A673 (cell line): ENCODE measurements at regions not wholly inside any gene's neighbourhood (a gene's known extent, or its start where the extent isn't known, plus 50 kb on each side); places are given as distances from the start of the nearest gene placed in this dataset.

Experiments
- BruUV-seq: library from RNA; stranded (reverse); fragments of 400-500 nt; replicated peaks from 2 replicates; lab custom pipeline; 2021; lab: Mats Ljungman, UMichigan
- CTCF ChIA-PET: fragments of 300-600 bp; sonication (Branson Sonifier 250); formaldehyde crosslinking; loops from one replicate; lab custom pipeline; 2022; ENCODE audit warnings: antibody characterized with exemption; lab: Charles Lee
- POLR2A ChIA-PET: fragments of 300-600 bp; sonication (Branson Sonifier 250); formaldehyde crosslinking; loops from one replicate; lab custom pipeline; 2022; ENCODE audit warnings: antibody characterized with exemption; ENCODE audit not compliant: low non-redundant PET; lab: Charles Lee
- DNase-seq: peaks from one replicate; pipeline ENCODE4 v3.0.0-alpha.2; 2015; ENCODE audit warnings: low spot score
- H3K27ac ChIP-seq: fragments of 200-600 bp; sonication (generic); 2 replicates; pipeline ENCODE4 v1.5.1; 2016; ENCODE audit warnings: mixed run types, low read depth, mild to moderate bottlenecking, mixed read lengths, antibody characterized with exemption, low read length; ENCODE audit not compliant: poor library complexity, severe bottlenecking
- H3K27me3 ChIP-seq: fragments of 200-600 bp; sonication (generic); replicated peaks from 2 replicates; pipeline ENCODE4 v1.6.1; 2017; ENCODE audit warnings: mixed run types, low read depth, mild to moderate bottlenecking, mixed read lengths, antibody characterized with exemption, low read length; ENCODE audit not compliant: insufficient read depth, poor library complexity
- H3K36me3 ChIP-seq: fragments of 200-600 bp; sonication (generic); 2 replicates; pipeline ENCODE4 v1.6.1; 2016; ENCODE audit warnings: mixed run types, mild to moderate bottlenecking, mixed read lengths, antibody characterized with exemption, low read length; ENCODE audit not compliant: insufficient read depth, poor library complexity, severe bottlenecking
- H3K4me1 ChIP-seq: fragments of 200-600 bp; sonication (generic); 2 replicates; pipeline ENCODE4 v1.6.1; 2017; ENCODE audit warnings: mixed run types, mild to moderate bottlenecking, mixed read lengths, antibody characterized with exemption, low read length; ENCODE audit not compliant: insufficient read depth, poor library complexity, severe bottlenecking
- H3K4me3 ChIP-seq: fragments of 200-600 bp; sonication (generic); 2 replicates; pipeline ENCODE4 v1.5.1; 2016; ENCODE audit warnings: low read depth, mixed run types, mild to moderate bottlenecking, mixed read lengths, low read length; ENCODE audit not compliant: poor library complexity, severe bottlenecking
- H3K9me3 ChIP-seq: fragments of 200-600 bp; sonication (generic); 2 replicates; pipeline ENCODE4 v1.6.1; 2016; ENCODE audit warnings: mixed run types, low read depth, mild to moderate bottlenecking, mixed read lengths, antibody characterized with exemption, low read length; ENCODE audit not compliant: poor library complexity, severe bottlenecking
- CTCF ChIP-seq: fragments of 300-800, 200-600 bp; sonication (generic); conservative IDR thresholded peaks from 2 replicates; pipeline ENCODE4 v1.5.1; 2017; ENCODE audit warnings: low read depth, mild to moderate bottlenecking, antibody characterized with exemption, low read length, moderate library complexity, mixed read lengths
- EZH2 ChIP-seq: fragments of 200-600 bp; sonication (generic); IDR thresholded peaks from 2 replicates; pipeline ENCODE4 v1.6.1; 2017; ENCODE audit warnings: borderline replicate concordance, low read depth, mild to moderate bottlenecking, mixed read lengths, antibody characterized with exemption, low read length; ENCODE audit not compliant: poor library complexity, severe bottlenecking
- intact Hi-C: fragments of 100-400 bp; cut with micrococcal nuclease; formaldehyde crosslinking; loops from one replicate; pipeline ENCODE4 v1.10.0; 2022; ENCODE audit not compliant: unreplicated experiment

- Histone ChIP-seq H3K36me3 (no peaks in the 10 kb centered on the region), H3K4me1 (no peaks in the 10 kb centered on the region), H3K27ac (no peak overlapping the region), H3K4me3 (no peak overlapping the region), H3K27me3 (no peaks in the 10 kb centered on the region), H3K9me3 (no peaks in the 10 kb centered on the region)
- CTCF ChIA-PET, result no interaction called here
- intact Hi-C loops, result no loop called here
- BruUV-seq, result no TSS peak
- no peak for TF ChIP-seq EZH2
- no peak for TF ChIP-seq CTCF
- POLR2A ChIA-PET, result interaction anchor here (0.6 to 0.7 kb wide), 2 partner anchors 13 to 256 kb away, joined by 3 read pairs; no protein-coding TSS in a partner anchor
- no peak for DNase-seq
These were observed 249.1 kb upstream of the E2F7 start for GRCh38 chr12:77314378-77315052.

GRCh38 chr12:77308056-77308455, 242.7 kb upstream of the E2F7 start:
- no peaks in the 10 kb centered on the region for H3K36me3 ChIP-seq
- TF ChIP-seq EZH2 (no peak), CTCF (no peak)
- ChIA-PET CTCF (no interaction called here), POLR2A (no interaction called here)
- no peak overlapping the region for H3K4me3 ChIP-seq
- no peaks in the 10 kb centered on the region for H3K9me3 ChIP-seq
- no peak overlapping the region for H3K27ac ChIP-seq
- no TSS peak for BruUV-seq
- H3K4me1 ChIP-seq, result no peaks in the 10 kb centered on the region
- no peaks in the 10 kb centered on the region for H3K27me3 ChIP-seq
- no peak for DNase-seq
- intact Hi-C loops, result no loop called here

GRCh38 chr12:77300811-77301210, 235.4 kb upstream of the E2F7 start:
- H3K36me3 ChIP-seq, result no peaks in the 10 kb centered on the region
- no TSS peak for BruUV-seq
- H3K4me3 ChIP-seq, result no peak overlapping the region
- peaks cover 7% of the 10 kb centered on the region for H3K27me3 ChIP-seq
- no peak for TF ChIP-seq CTCF
- no peak for TF ChIP-seq EZH2
- POLR2A ChIA-PET, result no interaction called here
- CTCF ChIA-PET, result no interaction called here
- intact Hi-C loops, result no loop called here
- H3K4me1 ChIP-seq, result no peaks in the 10 kb centered on the region
- H3K27ac ChIP-seq, result no peak overlapping the region
- DNase-seq, result no peak
- H3K9me3 ChIP-seq, result no peaks in the 10 kb centered on the region
